ENCODE measurements at regions not wholly inside any gene's neighbourhood (a gene's known extent, or its start where the extent isn't known, plus 50 kb on each side); places are given as distances from the start of the nearest gene placed in this dataset.

GRCh38 chr19:27844261-27844660, 1368.7 kb downstream of the UQCRFS1 start:
- peaks cover 64% of the 10 kb centered on the region for H3K9me3 Mint-ChIP-seq (ENCODE audit: unreplicated experiment)
- TF ChIP-seq CTCF (IDR thresholded peaks at IDR 0.05; ENCODE audit: unreplicated experiment), result no peak
- H3K4me1 Mint-ChIP-seq (ENCODE audit: unreplicated experiment), result peaks cover 2% of the 10 kb centered on the region
- peaks cover 10% of the 10 kb centered on the region for H3K27me3 Mint-ChIP-seq (ENCODE audit: unreplicated experiment)
- peaks cover 41% of the 10 kb centered on the region for H3K36me3 Mint-ChIP-seq (ENCODE audit: low read depth, unreplicated experiment)
- no peak overlapping the region for H3K27ac Mint-ChIP-seq (ENCODE audit: unreplicated experiment)
- no peak for DNase-seq (ENCODE audit: low spot score)
- H3K4me3 Mint-ChIP-seq (ENCODE audit: unreplicated experiment), result no peak overlapping the region

GRCh38 chr19:27843861-27844260, 1369.1 kb downstream of the UQCRFS1 start:
- peaks cover 10% of the 10 kb centered on the region for H3K27me3 Mint-ChIP-seq (ENCODE audit: unreplicated experiment)
- peaks cover 41% of the 10 kb centered on the region for H3K36me3 Mint-ChIP-seq (ENCODE audit: low read depth, unreplicated experiment)
- H3K9me3 Mint-ChIP-seq (ENCODE audit: unreplicated experiment), result peaks cover 66% of the 10 kb centered on the region
- TF ChIP-seq CTCF (IDR thresholded peaks at IDR 0.05; ENCODE audit: unreplicated experiment), result no peak
- peaks cover 2% of the 10 kb centered on the region for H3K4me1 Mint-ChIP-seq (ENCODE audit: unreplicated experiment)
- no peak overlapping the region for H3K4me3 Mint-ChIP-seq (ENCODE audit: unreplicated experiment)
- H3K27ac Mint-ChIP-seq (ENCODE audit: unreplicated experiment), result no peak overlapping the region
- no peak for DNase-seq (ENCODE audit: low spot score)

- Mint-ChIP-seq H3K36me3 (ENCODE audit: low read depth, unreplicated experiment) (no peaks in the 10 kb centered on the region), H3K9me3 (ENCODE audit: unreplicated experiment) (peaks cover 25% of the 10 kb centered on the region), H3K27me3 (ENCODE audit: unreplicated experiment) (peaks cover 2% of the 10 kb centered on the region), H3K27ac (ENCODE audit: unreplicated experiment) (no peak overlapping the region), H3K4me3 (ENCODE audit: unreplicated experiment) (no peak overlapping the region), H3K4me1 (ENCODE audit: unreplicated experiment) (no peaks in the 10 kb centered on the region)
- no peak for DNase-seq (ENCODE audit: low spot score)
- TF ChIP-seq CTCF (IDR thresholded peaks at IDR 0.05; ENCODE audit: unreplicated experiment), result no peak
These were observed 1379.9 kb downstream of the UQCRFS1 start for GRCh38 chr19:27833031-27833430.

- Mint-ChIP-seq H3K9me3 (ENCODE audit: unreplicated experiment) (peaks cover 25% of the 10 kb centered on the region), H3K27ac (ENCODE audit: unreplicated experiment) (no peak overlapping the region), H3K27me3 (ENCODE audit: unreplicated experiment) (no peaks in the 10 kb centered on the region), H3K4me1 (ENCODE audit: unreplicated experiment) (no peaks in the 10 kb centered on the region), H3K36me3 (ENCODE audit: low read depth, unreplicated experiment) (no peaks in the 10 kb centered on the region), H3K4me3 (ENCODE audit: unreplicated experiment) (no peak overlapping the region)
- no peak for TF ChIP-seq CTCF (IDR thresholded peaks at IDR 0.05; ENCODE audit: unreplicated experiment)
- DNase-seq (ENCODE audit: low spot score), result no peak
These were observed 1384.1 kb downstream of the UQCRFS1 start for GRCh38 chr19:27828829-27829228.

- H3K27ac Mint-ChIP-seq (ENCODE audit: unreplicated experiment), result no peak overlapping the region
- no peaks in the 10 kb centered on the region for H3K4me1 Mint-ChIP-seq (ENCODE audit: unreplicated experiment)
- TF ChIP-seq CTCF (IDR thresholded peaks at IDR 0.05; ENCODE audit: unreplicated experiment), result no peak
- H3K36me3 Mint-ChIP-seq (ENCODE audit: low read depth, unreplicated experiment), result peaks cover 7% of the 10 kb centered on the region
- H3K4me3 Mint-ChIP-seq (ENCODE audit: unreplicated experiment), result no peak overlapping the region
- H3K9me3 Mint-ChIP-seq (ENCODE audit: unreplicated experiment), result peaks cover 38% of the 10 kb centered on the region
- no peak for DNase-seq (ENCODE audit: low spot score)
- no peaks in the 10 kb centered on the region for H3K27me3 Mint-ChIP-seq (ENCODE audit: unreplicated experiment)
These were observed 1388.8 kb downstream of the UQCRFS1 start for GRCh38 chr19:27824108-27824507.
